ENCODE measurements at regions not wholly inside any gene's neighbourhood (a gene's known extent, or its start where the extent isn't known, plus 50 kb on each side); places are given as distances from the start of the nearest gene placed in this dataset.

GRCh38 chr14:49977126-49977841, 84.4 kb downstream of the ARF6 start:
- TF ChIP-seq CTCF (IDR thresholded peaks at IDR 0.05) = no peak
- no peak for TF ChIP-seq POLR2A (IDR thresholded peaks at IDR 0.05)

All from prostate gland (tissue), 2 donors.